GM23248 (cell line): ENCODE measurements at regions not wholly inside any gene's neighbourhood (a gene's known extent, or its start where the extent isn't known, plus 50 kb on each side); places are given as distances from the start of the nearest gene placed in this dataset.

Experiments used
- EZH2 ChIP-seq: fragments of 200-600 bp; sonication (generic); IDR thresholded peaks from 2 replicates; pipeline ENCODE4 v1.6.1; 2018; ENCODE audit warnings: antibody characterized with exemption, mild to moderate bottlenecking; ENCODE audit not compliant: insufficient read depth, poor library complexity, severe bottlenecking
- EZH2phosphoT487 ChIP-seq: fragments of 200-600 bp; sonication (generic); IDR thresholded peaks from 2 replicates; pipeline ENCODE4 v1.6.1; 2018; ENCODE audit warnings: antibody characterized with exemption, moderate library complexity, mild to moderate bottlenecking, low read depth; ENCODE audit not compliant: insufficient read depth

DNA sequence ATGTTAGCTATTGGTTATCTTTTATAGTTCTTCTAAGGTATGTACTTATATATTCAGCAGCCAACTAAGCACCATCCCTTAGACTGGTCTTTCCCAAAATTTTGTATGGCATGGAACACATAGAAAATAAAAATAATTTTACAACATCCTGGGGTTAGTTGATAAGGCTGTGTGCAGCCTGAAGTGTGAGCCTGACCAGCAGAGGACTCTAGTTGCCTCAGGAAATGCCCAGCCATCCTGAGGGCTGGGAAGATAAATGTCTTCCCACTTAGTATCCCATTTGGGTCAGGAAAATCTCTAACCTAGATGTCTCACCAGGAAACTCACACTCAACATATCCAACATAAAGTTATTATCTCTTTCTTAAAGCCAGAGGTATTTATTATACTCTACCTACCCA, 251.4 kb upstream of the POF1B start:
- TF ChIP-seq EZH2 = no peak
- TF ChIP-seq EZH2phosphoT487 = no peak
